IMR-90 (cell line): ENCODE measurements at regions not wholly inside any gene's neighbourhood (a gene's known extent, or its start where the extent isn't known, plus 50 kb on each side); places are given as distances from the start of the nearest gene placed in this dataset.

ENCODE experiments used
- ATAC-seq: fragments of 200-7000 bp; cut with Tn5 transposase; 2 replicates; pipeline ENCODE4 v1.9.1; 2020; ENCODE audit warnings: low read depth, mild to moderate bottlenecking, moderate library complexity
- BruUV-seq: library from RNA; stranded (reverse); fragments of 400-500 nt; replicated peaks from 2 replicates; lab custom pipeline; 2021; lab: Mats Ljungman, UMichigan
- CTCF ChIA-PET: fragments of 300-600 bp; formaldehyde crosslinking; extraction: SDS; loops from one replicate; lab custom pipeline; 2021; ENCODE audit warnings: antibody characterized with exemption; lab: Yijun Ruan, JAX
- POLR2A ChIA-PET: fragments of 300-600 bp; sonication (Branson Sonifier 250); formaldehyde crosslinking; loops from one replicate; lab custom pipeline; 2022; ENCODE audit warnings: antibody characterized with exemption; ENCODE audit not compliant: unreplicated experiment; lab: Charles Lee
- DNase-seq: peaks from one replicate; pipeline ENCODE4 v3.0.0; 2013
- H2AFZ ChIP-seq: replicated peaks from 2 replicates; pipeline ENCODE3; 2013; ENCODE audit warnings: low read length, mild to moderate bottlenecking; ENCODE audit not compliant: poor library complexity
- H2AK5ac ChIP-seq: 2 replicates; pipeline ENCODE4 v1.6.1; 2013; ENCODE audit warnings: low read depth, low read length, inconsistent platforms
- H2AK9ac ChIP-seq: replicated peaks from 2 replicates; pipeline ENCODE3; 2013; ENCODE audit warnings: mild to moderate bottlenecking, low read depth, low read length, moderate library complexity; ENCODE audit not compliant: poor library complexity
- H2BK120ac ChIP-seq: 2 replicates; pipeline ENCODE4 v1.6.1; 2013; ENCODE audit warnings: low read depth, low read length, inconsistent platforms
- H2BK15ac ChIP-seq: 3 replicates; pipeline ENCODE4 v1.6.1; 2013; ENCODE audit warnings: low read depth, low read length, inconsistent platforms
- H2BK20ac ChIP-seq: 2 replicates; pipeline ENCODE4 v1.6.1; 2013; ENCODE audit warnings: low read depth, mild to moderate bottlenecking, inconsistent platforms, low read length, moderate library complexity
- H2BK5ac ChIP-seq: 2 replicates; pipeline ENCODE4 v1.6.1; 2013; ENCODE audit warnings: mild to moderate bottlenecking, low read depth, low read length, inconsistent platforms; ENCODE audit not compliant: poor library complexity, severe bottlenecking
- H3K14ac ChIP-seq: replicated peaks from 2 replicates; pipeline ENCODE4 v1.6.1; 2013; ENCODE audit warnings: low read depth, low read length, inconsistent platforms
- H3K18ac ChIP-seq: 2 replicates; pipeline ENCODE4 v1.6.1; 2013; ENCODE audit warnings: low read depth, low read length, control low read depth
- H3K23ac ChIP-seq: 2 replicates; pipeline ENCODE4 v1.6.1; 2013; ENCODE audit warnings: low read depth, low read length, inconsistent platforms
- H3K27ac ChIP-seq: 2 replicates; pipeline ENCODE4 v1.5.1; 2013; ENCODE audit warnings: mild to moderate bottlenecking, control low read depth, low read length; ENCODE audit not compliant: insufficient read depth
- H3K27me3 ChIP-seq: 2 replicates; pipeline ENCODE4 v1.6.1; 2013; ENCODE audit warnings: low read length; ENCODE audit not compliant: control insufficient read depth, insufficient read depth
- H3K36me3 ChIP-seq: 2 replicates; pipeline ENCODE4 v1.6.1; 2013; ENCODE audit warnings: low read length, mixed read lengths; ENCODE audit not compliant: control insufficient read depth, insufficient read depth
- H3K4ac ChIP-seq: 2 replicates; pipeline ENCODE4 v1.6.1; 2013; ENCODE audit warnings: low read depth, low read length, inconsistent platforms
- H3K4me1 ChIP-seq: 2 replicates; pipeline ENCODE4 v1.6.1; 2013; ENCODE audit warnings: low read length, mixed read lengths; ENCODE audit not compliant: control insufficient read depth, insufficient read depth
- H3K4me2 ChIP-seq: 2 replicates; pipeline ENCODE4 v1.6.1; 2013; ENCODE audit warnings: low read depth, mild to moderate bottlenecking, control low read depth, low read length, moderate library complexity
- H3K4me3 ChIP-seq: 2 replicates; pipeline ENCODE4 v1.5.1; 2013; ENCODE audit warnings: low read depth, mild to moderate bottlenecking, control low read depth, low read length, moderate library complexity; ENCODE audit not compliant: insufficient read depth
- H3K56ac ChIP-seq: 2 replicates; pipeline ENCODE4 v1.6.1; 2013; ENCODE audit warnings: low read length, inconsistent platforms; ENCODE audit not compliant: insufficient read depth; ENCODE audit errors: extremely low read depth
- H3K79me1 ChIP-seq, 2 experiments: 2 replicates each; pipeline ENCODE4 v1.6.1; 2013; ENCODE audit warnings: low read length in 2 of 2, inconsistent platforms in 1 of 2, low read depth in 1 of 2
- H3K9ac ChIP-seq: 2 replicates; pipeline ENCODE4 v1.6.1; 2013; ENCODE audit warnings: low read depth, low read length, control low read depth
- H3K9me1 ChIP-seq: 2 replicates; pipeline ENCODE4 v1.6.1; 2013; ENCODE audit warnings: low read length, inconsistent platforms; ENCODE audit not compliant: insufficient read depth
- H3K9me3 ChIP-seq: 2 replicates; pipeline ENCODE4 v1.6.1; 2013; ENCODE audit warnings: low read length; ENCODE audit not compliant: control insufficient read depth, insufficient read depth
- H4K20me1 ChIP-seq: 2 replicates; pipeline ENCODE4 v1.6.1; 2013; ENCODE audit warnings: low read length, inconsistent platforms; ENCODE audit not compliant: insufficient read depth
- H4K5ac ChIP-seq: 2 replicates; pipeline ENCODE4 v1.6.1; 2013; ENCODE audit warnings: mild to moderate bottlenecking, low read depth, low read length, control low read depth
- H4K8ac ChIP-seq, 2 experiments: 2 replicates each; pipeline ENCODE4 v1.6.1; 2013; ENCODE audit warnings: low read depth in 2 of 2, low read length in 2 of 2, control low read depth in 1 of 2, inconsistent platforms in 1 of 2
- H4K91ac ChIP-seq: 2 replicates; pipeline ENCODE4 v1.6.1; 2013; ENCODE audit warnings: low read depth, low read length, inconsistent platforms; ENCODE audit not compliant: insufficient read depth
- NFE2L2 ChIP-seq: fragments of 150-350 bp; IDR thresholded peaks from 2 replicates; pipeline ENCODE4 v1.6.1; 2016; ENCODE audit warnings: low read depth, mild to moderate bottlenecking, low read length
- WGBS, 2 experiments: methylation state at CpG; one replicate each; pipeline versions ENCODE4 v1.1.5 to v1.1.7; 2013; ENCODE audit warnings: missing lambda C conversion rate in 2 of 2; ENCODE audit not compliant: insufficient read length in 1 of 2; ENCODE audit errors: extremely low coverage in 2 of 2; 5-methylcytosine and 5-hydroxymethylcytosine counted together
- dilution Hi-C: fragments of 300-500 bp; cut with HindIII; formaldehyde crosslinking; loops from one replicate; pipeline ENCODE4 v1.14.3; 2018; ENCODE audit warnings: low sequenced_read_pairs; ENCODE audit not compliant: unreplicated experiment
- in situ Hi-C: fragments of 300-500 bp; cut with MboI; formaldehyde crosslinking; loops from 3 replicates; pipeline ENCODE4 v1.14.3; 2019; ENCODE audit warnings: low sequenced_read_pairs, inconsistent platforms, mixed read lengths
- intact Hi-C: fragments of 100-400 bp; cut with micrococcal nuclease; formaldehyde crosslinking; loops from 2 replicates; pipeline ENCODE4 v1.10.0; 2022
- TF ChIP-seq, protein P1 (sequence below): fragments of 150-350 bp; IDR thresholded peaks from 2 replicates; pipeline ENCODE4 v1.6.1; 2016; ENCODE audit warnings: low read depth, mild to moderate bottlenecking, low read length, moderate library complexity, borderline replicate concordance

GRCh38 chr1:67957066-67957465, 93.4 kb downstream of the DIRAS3 start:
- POLR2A ChIA-PET = no interaction called here

More at GRCh38 chr1:67957066-67957465, 93.4 kb downstream of the DIRAS3 start:
- no peak overlapping the region for H4K91ac ChIP-seq
- no peaks in the 10 kb centered on the region for H3K27me3 ChIP-seq
- H3K4me1 ChIP-seq = peaks cover 2% of the 10 kb centered on the region; the same call in 1 of the 2 replicates
- DNase-seq (peak; percentile 50), ATAC-seq (no peak; the same call in none of the 2 replicates)
- no peaks in the 10 kb centered on the region for H3K79me1 ChIP-seq
- CTCF ChIA-PET = no interaction called here
- H2BK20ac ChIP-seq = no peak overlapping the region
- H3K14ac ChIP-seq = no peak overlapping the region; the same call in 1 of the 2 replicates
- H3K27ac ChIP-seq = no peak overlapping the region
- H3K56ac ChIP-seq = no peak overlapping the region
- no peak overlapping the region for H3K4me3 ChIP-seq
- H3K18ac ChIP-seq = no peak overlapping the region
- intact Hi-C loops = no loop called here
- H4K8ac ChIP-seq = no peak overlapping the region
- no peak overlapping the region for H3K4me2 ChIP-seq
- H3K36me3 ChIP-seq = no peaks in the 10 kb centered on the region
- no TSS peak for BruUV-seq
- H3K9me1 ChIP-seq = 0 out of 2 replicates have a peak, but pooled peaks cover 4% of the 10 kb centered on the region
- no peak overlapping the region for H3K23ac ChIP-seq
- in situ Hi-C loops = no loop called here
- no peaks in the 10 kb centered on the region; the same call in 1 of the 2 replicates for H3K9me3 ChIP-seq
- H3K4ac ChIP-seq = no peak overlapping the region
- H2BK120ac ChIP-seq = no peak overlapping the region
- H4K20me1 ChIP-seq = no peaks in the 10 kb centered on the region
- H4K5ac ChIP-seq = no peak overlapping the region
- no peak overlapping the region for H2BK5ac ChIP-seq
- TF ChIP-seq NFE2L2 = no peak
- TF ChIP-seq, protein P1, sequence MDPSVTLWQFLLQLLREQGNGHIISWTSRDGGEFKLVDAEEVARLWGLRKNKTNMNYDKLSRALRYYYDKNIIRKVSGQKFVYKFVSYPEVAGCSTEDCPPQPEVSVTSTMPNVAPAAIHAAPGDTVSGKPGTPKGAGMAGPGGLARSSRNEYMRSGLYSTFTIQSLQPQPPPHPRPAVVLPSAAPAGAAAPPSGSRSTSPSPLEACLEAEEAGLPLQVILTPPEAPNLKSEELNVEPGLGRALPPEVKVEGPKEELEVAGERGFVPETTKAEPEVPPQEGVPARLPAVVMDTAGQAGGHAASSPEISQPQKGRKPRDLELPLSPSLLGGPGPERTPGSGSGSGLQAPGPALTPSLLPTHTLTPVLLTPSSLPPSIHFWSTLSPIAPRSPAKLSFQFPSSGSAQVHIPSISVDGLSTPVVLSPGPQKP = no peak
- dilution Hi-C loops = no loop called here
- H3K9ac ChIP-seq = no peak overlapping the region
- no peak overlapping the region for H2BK15ac ChIP-seq
- H2AK5ac ChIP-seq = no peak overlapping the region
- WGBS, 2 experiments = 60% methylated on average over 1 of the region's 5 CpGs; no CpG with 5 or more reads in 1 of the 2 experiments
- H2AK9ac ChIP-seq = no peak overlapping the region
- H2AFZ ChIP-seq = no peak overlapping the region
